Activated CD4-positive, alpha-beta T cell treated with anti-CD3 and anti-CD28 coated beads, Interleukin-2, amount 10 ng/mL, durations not matched to agents 7 days and 5 days (primary cell): ENCODE measurements at regions not wholly inside any gene's neighbourhood (a gene's known extent, or its start where the extent isn't known, plus 50 kb on each side); places are given as distances from the start of the nearest gene placed in this dataset.

ENCODE experiments used
- CTCF ChIA-PET: fragments of 350-600 bp; sonication (Branson Sonifier 250); formaldehyde crosslinking; loops from one replicate; lab custom pipeline; 2021; ENCODE audit warnings: antibody characterized with exemption; lab: Charles Lee
- POLR2A ChIA-PET: fragments of 350-600 bp; sonication (Branson Sonifier 250); formaldehyde crosslinking; loops from one replicate; lab custom pipeline; 2021; ENCODE audit warnings: antibody characterized with exemption; lab: Charles Lee
- DNase-seq: peaks from one replicate; pipeline ENCODE4 v3.0.0-alpha.2; 2020
- H3K27ac Mint-ChIP-seq: one replicate; pipeline ENCODE4 v1.8.0; 2021; ENCODE audit warnings: mild to moderate bottlenecking, moderate library complexity, mixed read lengths
- H3K27me3 Mint-ChIP-seq: one replicate; pipeline ENCODE4 v1.8.0; 2021; ENCODE audit warnings: mixed read lengths
- H3K36me3 Mint-ChIP-seq: one replicate; pipeline ENCODE4 v1.8.0; 2021; ENCODE audit warnings: low read depth, mixed read lengths
- H3K4me1 Mint-ChIP-seq: one replicate; pipeline ENCODE4 v1.8.0; 2021; ENCODE audit warnings: mixed read lengths
- H3K4me3 Mint-ChIP-seq: one replicate; pipeline ENCODE4 v1.8.0; 2021; ENCODE audit warnings: mild to moderate bottlenecking, moderate library complexity, mixed read lengths
- H3K9me3 Mint-ChIP-seq: one replicate; pipeline ENCODE4 v1.8.0; 2021; ENCODE audit warnings: mixed read lengths

- peaks cover 16% of the 10 kb centered on the region for H3K4me1 Mint-ChIP-seq
- ChIA-PET CTCF (interaction anchor here (0.7 to 1.2 kb wide), 3 partner anchors 12 to 44 kb away, joined by 3 to 5 read pairs (median 4); no protein-coding TSS in a partner anchor), POLR2A (interaction anchor here (0.6 kb wide), 1 partner anchor 22 kb away, joined by 4 read pairs; no protein-coding TSS in a partner anchor)
- H3K27me3 Mint-ChIP-seq = peaks cover 4% of the 10 kb centered on the region
- peaks cover 4% of the 10 kb centered on the region for H3K36me3 Mint-ChIP-seq
- H3K4me3 Mint-ChIP-seq = no peak overlapping the region
- H3K9me3 Mint-ChIP-seq = no peaks in the 10 kb centered on the region
- peak; percentile 10 for DNase-seq
- peak overlapping the region; percentile 63 for H3K27ac Mint-ChIP-seq
Observed at GRCh38 chr5:36442352-36442751, 140.7 kb upstream of the RANBP3L start.

GRCh38 chr5:36442796-36443195 lies 141.1 kb upstream of the RANBP3L start:
- peaks cover 16% of the 10 kb centered on the region for H3K4me1 Mint-ChIP-seq
- H3K9me3 Mint-ChIP-seq = no peaks in the 10 kb centered on the region
- ChIA-PET CTCF (interaction anchor here (0.7 to 1.2 kb wide), 3 partner anchors 12 to 45 kb away, joined by 3 to 5 read pairs (median 4); no protein-coding TSS in a partner anchor), POLR2A (interaction anchor here (0.6 kb wide), 1 partner anchor 23 kb away, joined by 4 read pairs; no protein-coding TSS in a partner anchor)
- DNase-seq = no peak
- no peak overlapping the region for H3K4me3 Mint-ChIP-seq
- peak overlapping the region; percentile 63 for H3K27ac Mint-ChIP-seq
- peaks cover 3% of the 10 kb centered on the region for H3K27me3 Mint-ChIP-seq
- H3K36me3 Mint-ChIP-seq = peaks cover 4% of the 10 kb centered on the region

GRCh38 chr5:36443941-36444340 lies 142.2 kb upstream of the RANBP3L start:
- ChIA-PET POLR2A (no interaction called here), CTCF (no interaction called here)
- Mint-ChIP-seq H3K36me3 (peaks cover 4% of the 10 kb centered on the region), H3K27me3 (no peaks in the 10 kb centered on the region), H3K27ac (no peak overlapping the region), H3K4me3 (no peak overlapping the region), H3K4me1 (peaks cover 16% of the 10 kb centered on the region), H3K9me3 (no peaks in the 10 kb centered on the region)
- no peak for DNase-seq

GRCh38 chr5:36444582-36445418 lies 143.1 kb upstream of the RANBP3L start:
- H3K27me3 Mint-ChIP-seq = no peaks in the 10 kb centered on the region
- H3K9me3 Mint-ChIP-seq = no peaks in the 10 kb centered on the region
- peaks cover 16% of the 10 kb centered on the region for H3K4me1 Mint-ChIP-seq
- ChIA-PET POLR2A (no interaction called here), CTCF (no interaction called here)
- no peak overlapping the region for H3K4me3 Mint-ChIP-seq
- H3K27ac Mint-ChIP-seq = no peak overlapping the region
- peaks cover 4% of the 10 kb centered on the region for H3K36me3 Mint-ChIP-seq
- DNase-seq = no peak

DNA sequence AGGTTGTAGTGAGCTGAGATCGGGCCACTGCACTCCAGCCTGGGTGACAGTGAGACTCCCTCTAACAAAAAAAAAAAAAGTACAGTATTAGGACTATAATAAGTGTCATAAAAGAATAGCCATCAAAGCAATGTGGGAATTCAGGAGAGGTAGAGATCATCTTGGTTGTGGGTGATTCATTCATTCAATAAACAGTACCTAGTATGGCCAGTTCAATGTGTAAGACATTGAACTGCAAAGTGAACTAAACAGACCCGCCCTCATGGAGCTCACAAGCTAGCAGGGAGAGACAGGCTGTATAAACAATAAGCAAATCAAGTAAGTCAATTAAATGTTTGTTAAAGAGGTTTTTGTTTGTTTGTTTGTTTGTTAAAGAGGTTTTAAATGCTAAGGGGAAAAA lies 146.1 kb upstream of the RANBP3L start:
- Mint-ChIP-seq H3K36me3 (peaks cover 2% of the 10 kb centered on the region), H3K9me3 (no peaks in the 10 kb centered on the region), H3K27me3 (peaks cover 3% of the 10 kb centered on the region), H3K27ac (no peak overlapping the region), H3K4me1 (peaks cover 2% of the 10 kb centered on the region), H3K4me3 (no peak overlapping the region)
- ChIA-PET CTCF (no interaction called here), POLR2A (no interaction called here)
- no peak for DNase-seq

DNA sequence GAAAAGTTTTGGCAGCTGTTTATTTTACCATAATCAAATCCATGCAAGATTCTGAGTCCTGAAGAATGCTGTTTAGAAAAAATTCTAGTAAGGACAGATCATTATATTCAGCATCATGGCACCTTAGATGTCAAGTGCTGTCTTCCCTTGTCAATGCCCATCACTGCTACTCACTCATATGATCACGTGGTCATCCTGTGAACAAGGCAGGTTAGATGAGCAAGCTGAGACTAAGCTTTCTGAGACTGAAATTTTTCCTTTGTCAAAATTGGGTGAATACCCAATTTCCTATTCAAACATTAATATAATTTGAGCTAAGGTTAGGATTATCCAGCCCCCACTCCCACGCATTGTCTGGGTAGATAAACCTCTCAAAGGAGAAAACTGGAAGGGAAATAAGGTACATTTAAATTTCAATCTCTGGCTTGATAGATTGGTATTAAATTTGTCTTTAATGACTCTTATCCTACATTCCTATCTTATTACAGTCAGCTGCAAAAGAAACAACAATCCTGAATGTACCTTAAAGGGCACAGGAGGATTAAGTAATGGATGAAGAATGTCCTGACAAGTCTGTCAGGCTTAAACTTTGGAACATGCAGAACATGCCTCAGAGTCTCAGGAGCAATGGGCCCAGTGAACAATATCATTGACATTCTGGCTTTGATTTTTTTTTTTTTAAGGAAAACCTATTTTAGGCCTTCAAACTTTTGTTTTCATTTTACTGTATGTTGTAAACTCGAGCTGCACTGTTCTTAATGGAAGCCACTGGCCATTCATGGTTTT lies 148.7 kb upstream of the RANBP3L start:
- H3K9me3 Mint-ChIP-seq = no peaks in the 10 kb centered on the region
- no peaks in the 10 kb centered on the region for H3K4me1 Mint-ChIP-seq
- peaks cover 9% of the 10 kb centered on the region for H3K27me3 Mint-ChIP-seq
- ChIA-PET CTCF (no interaction called here), POLR2A (no interaction called here)
- DNase-seq = no peak
- no peaks in the 10 kb centered on the region for H3K36me3 Mint-ChIP-seq
- no peak overlapping the region for H3K4me3 Mint-ChIP-seq
- no peak overlapping the region for H3K27ac Mint-ChIP-seq

DNA sequence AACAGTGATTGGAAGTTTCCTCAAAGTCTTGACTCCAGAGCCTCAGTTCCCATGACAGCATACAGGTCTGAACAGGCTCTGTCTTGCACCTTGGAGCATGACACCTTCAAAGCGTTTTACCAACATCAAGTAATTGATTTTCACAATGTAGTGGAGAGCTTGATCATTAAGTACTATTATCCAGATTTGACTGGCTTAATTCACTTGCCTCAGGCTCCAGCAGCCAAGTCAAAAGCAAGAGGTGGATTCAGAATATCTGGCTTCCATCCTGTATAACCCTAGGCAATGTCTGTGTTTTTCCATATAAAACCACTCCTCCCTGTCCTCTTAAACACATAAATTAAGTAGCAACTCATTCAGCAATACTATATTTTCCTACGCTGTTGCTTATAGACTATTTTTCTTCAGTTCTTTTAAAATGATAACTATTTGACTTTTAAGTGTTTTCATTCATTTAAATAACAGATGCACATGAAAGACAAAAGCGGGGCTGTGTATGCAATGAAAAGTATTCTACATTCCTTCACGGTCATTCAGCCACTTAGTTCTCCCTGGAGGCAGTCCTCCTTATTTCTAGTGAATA lies 150.8 kb upstream of the RANBP3L start:
- no peaks in the 10 kb centered on the region for H3K9me3 Mint-ChIP-seq
- H3K27ac Mint-ChIP-seq = no peak overlapping the region
- ChIA-PET CTCF (no interaction called here), POLR2A (no interaction called here)
- H3K27me3 Mint-ChIP-seq = peaks cover 9% of the 10 kb centered on the region
- no peaks in the 10 kb centered on the region for H3K36me3 Mint-ChIP-seq
- no peaks in the 10 kb centered on the region for H3K4me1 Mint-ChIP-seq
- DNase-seq = no peak
- H3K4me3 Mint-ChIP-seq = no peak overlapping the region

DNA sequence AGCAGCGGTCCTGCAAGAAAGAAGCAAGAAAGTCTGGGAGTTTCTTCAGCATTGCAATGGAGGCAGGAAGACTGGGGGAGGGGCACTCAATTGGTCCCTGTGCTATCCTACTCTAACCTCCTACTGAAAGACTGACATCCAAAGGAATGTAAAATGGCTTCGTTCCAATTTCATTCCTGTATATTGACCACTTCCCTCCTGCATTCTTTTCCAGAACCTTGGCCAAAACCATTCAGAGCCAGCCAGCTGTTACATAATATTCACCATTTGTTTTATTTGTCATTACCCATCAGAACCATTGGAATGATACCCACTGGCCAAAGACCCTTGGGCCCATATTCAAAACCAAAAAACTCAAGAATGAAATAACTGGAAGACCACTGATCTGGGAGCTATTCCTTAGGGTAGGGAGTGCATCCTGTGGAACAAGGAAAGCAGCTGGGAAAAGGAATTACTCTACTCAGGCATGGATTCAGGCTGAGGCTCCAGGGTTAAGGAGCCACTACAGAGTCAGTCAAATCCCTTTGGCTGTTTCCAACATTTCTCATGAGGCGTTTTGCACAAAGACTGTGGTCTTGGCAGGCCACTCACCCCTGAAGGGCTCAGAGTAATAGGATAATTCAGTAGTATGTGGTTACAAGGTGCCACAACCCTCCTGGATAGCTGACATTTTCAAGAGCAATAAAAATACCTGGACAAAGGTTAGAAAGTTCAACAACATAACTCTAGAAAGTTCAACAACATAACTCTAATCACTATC lies 148.7 kb upstream of the SLC1A3 start:
- Mint-ChIP-seq H3K27ac (no peak overlapping the region), H3K36me3 (no peaks in the 10 kb centered on the region), H3K4me1 (peaks cover 11% of the 10 kb centered on the region), H3K4me3 (no peak overlapping the region), H3K9me3 (no peaks in the 10 kb centered on the region), H3K27me3 (peaks cover 19% of the 10 kb centered on the region)
- ChIA-PET CTCF (interaction anchor here (1.2 kb wide), 1 partner anchor 24 kb away, joined by 3 read pairs; no protein-coding TSS in a partner anchor), POLR2A (no interaction called here)
- no peak for DNase-seq

GRCh38 chr5:36458746-36459145 lies 147.7 kb upstream of the SLC1A3 start:
- DNase-seq = no peak

GRCh38 chr5:36459176-36460135 lies 146.9 kb upstream of the SLC1A3 start:
- no peak overlapping the region for H3K27ac Mint-ChIP-seq
- H3K9me3 Mint-ChIP-seq = no peaks in the 10 kb centered on the region

More at GRCh38 chr5:36458746-36459145, 147.7 kb upstream of the SLC1A3 start:
- no peak overlapping the region for H3K4me3 Mint-ChIP-seq
- peaks cover 11% of the 10 kb centered on the region for H3K4me1 Mint-ChIP-seq
- H3K27ac Mint-ChIP-seq = no peak overlapping the region
- no peaks in the 10 kb centered on the region for H3K9me3 Mint-ChIP-seq
- H3K36me3 Mint-ChIP-seq = no peaks in the 10 kb centered on the region
- ChIA-PET CTCF (no interaction called here), POLR2A (no interaction called here)
- peaks cover 19% of the 10 kb centered on the region for H3K27me3 Mint-ChIP-seq

DNA sequence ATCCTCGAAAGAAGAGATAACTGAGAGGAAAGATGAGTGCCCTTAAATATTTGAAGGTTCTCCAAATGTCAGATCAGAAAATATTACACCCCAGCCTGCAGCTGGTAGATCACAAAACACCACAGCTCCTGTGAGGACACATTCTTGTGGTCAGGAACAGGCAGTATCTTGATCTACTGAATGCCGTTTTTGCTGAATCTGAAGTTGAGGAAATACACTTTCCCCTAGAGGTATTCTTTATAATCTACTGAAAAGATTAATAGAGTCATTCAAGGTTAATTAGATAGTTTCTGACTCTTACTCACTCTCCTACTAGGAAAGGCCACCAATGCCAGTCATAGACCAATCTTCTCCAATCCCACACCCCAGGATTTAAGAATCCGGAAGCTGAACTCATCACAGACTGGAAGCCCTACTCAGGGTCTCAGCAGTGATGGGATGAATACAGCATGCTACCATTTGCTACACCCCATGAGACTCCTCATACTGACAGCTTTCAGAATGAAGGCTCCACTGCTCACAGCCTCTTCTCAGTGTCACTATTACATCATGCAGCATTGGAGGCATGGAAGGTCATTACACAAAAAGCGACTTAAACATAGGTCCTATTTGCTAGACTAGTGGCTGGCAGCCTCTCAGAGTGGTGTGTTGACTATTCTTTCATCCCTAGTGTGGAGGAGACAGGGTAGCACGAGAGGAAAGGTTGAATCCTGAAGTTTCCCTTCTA lies 143.9 kb upstream of the SLC1A3 start:
- Mint-ChIP-seq H3K27me3 (peaks cover 21% of the 10 kb centered on the region), H3K4me3 (no peak overlapping the region), H3K9me3 (no peaks in the 10 kb centered on the region), H3K27ac (no peak overlapping the region), H3K36me3 (no peaks in the 10 kb centered on the region), H3K4me1 (peaks cover 11% of the 10 kb centered on the region)
- DNase-seq = no peak
- POLR2A ChIA-PET = no interaction called here
- CTCF ChIA-PET = no interaction called here

More at GRCh38 chr5:36459176-36460135, 146.9 kb upstream of the SLC1A3 start:
- no peaks in the 10 kb centered on the region for H3K36me3 Mint-ChIP-seq
- no peak overlapping the region for H3K4me3 Mint-ChIP-seq
- peaks cover 19% of the 10 kb centered on the region for H3K27me3 Mint-ChIP-seq
- peaks cover 11% of the 10 kb centered on the region for H3K4me1 Mint-ChIP-seq
- ChIA-PET POLR2A (no interaction called here), CTCF (interaction anchor here (0.6 kb wide), 1 partner anchor 250 kb away, joined by 3 read pairs; no protein-coding TSS in a partner anchor)
- no peak for DNase-seq
